Aorta (tissue), 5 donors: ENCODE measurements at regions not wholly inside any gene's neighbourhood (a gene's known extent, or its start where the extent isn't known, plus 50 kb on each side); places are given as distances from the start of the nearest gene placed in this dataset.

Source experiments
- ATAC-seq: fragments of 200-7000 bp; cut with Tn5 transposase; one replicate; pipeline ENCODE4 v1.9.1; 2022; ENCODE audit warnings: moderate library complexity; ENCODE audit not compliant: low FRiP score
- DNase-seq, 2 donors: peaks; one replicate each; pipeline ENCODE4 v3.0.0-alpha.2; 2020
- H3K27ac ChIP-seq, 2 donors: one replicate each; pipeline ENCODE4 v1.5.1; 2013; ENCODE audit warnings: low read length in 2 of 2, mild to moderate bottlenecking in 2 of 2, moderate library complexity in 2 of 2, control low read depth in 1 of 2, inconsistent platforms in 1 of 2, low read depth in 1 of 2
- H3K27me3 ChIP-seq, 2 donors: one replicate each; pipeline ENCODE4 v1.6.1; 2013; ENCODE audit warnings: control low read depth in 1 of 2, low read length in 1 of 2, mild to moderate bottlenecking in 1 of 2, moderate library complexity in 1 of 2; ENCODE audit not compliant: insufficient read depth in 2 of 2, control insufficient read depth in 1 of 2
- H3K36me3 ChIP-seq, 2 donors: one replicate each; pipeline ENCODE4 v1.6.1; 2013; ENCODE audit warnings: control low read depth in 1 of 2, low read length in 1 of 2, mild to moderate bottlenecking in 1 of 2; ENCODE audit not compliant: insufficient read depth in 2 of 2, control insufficient read depth in 1 of 2
- H3K4me1 ChIP-seq, 2 donors: one replicate each; pipeline ENCODE4 v1.6.1; 2013; ENCODE audit warnings: low read length in 2 of 2, control low read depth in 1 of 2, mild to moderate bottlenecking in 1 of 2, moderate library complexity in 1 of 2; ENCODE audit not compliant: insufficient read depth in 2 of 2, control insufficient read depth in 1 of 2
- H3K4me3 ChIP-seq, 2 donors: one replicate each; pipeline ENCODE4 v1.5.1; 2013; ENCODE audit warnings: low read length in 2 of 2, control low read depth in 1 of 2, mild to moderate bottlenecking in 1 of 2
- H3K9me3 ChIP-seq: one replicate; pipeline ENCODE4 v1.6.1; 2013; ENCODE audit warnings: mild to moderate bottlenecking, low read length; ENCODE audit not compliant: control insufficient read depth
- WGBS, 2 donors: extraction: QIAGEN DNeasy Blood & Tissue Kit; methylation state at CpG; one replicate each; pipeline ENCODE4 v1.1.7; 2013; 5-methylcytosine and 5-hydroxymethylcytosine counted together
- intact Hi-C, 2 donors: fragments of 100-400 bp; cut with DNase I; formaldehyde crosslinking; loops; one replicate each; pipeline versions ENCODE4 v1.14.2 to v1.15.0; 2022
- donor health status: healthy with polysubstance abuse.
- donor health status: Bipolar disorder and iron deficiency.
- donor health status: DM: no; HTN: no; CAD: no.
- donor health status: DM: no; HTN: no; CAD: no.
- donor health status: DM: yes; HTN: yes; CAD: no.

- no peak overlapping the region for H3K4me3 ChIP-seq
- DNase-seq (peak; percentile 38 to 56), ATAC-seq (peak; percentile 13)
- H3K27ac ChIP-seq = no peak overlapping the region
- no peaks in the 10 kb centered on the region for H3K27me3 ChIP-seq
- H3K9me3 ChIP-seq = peaks cover 4% of the 10 kb centered on the region
- WGBS, 2 donors = 89 to 91% methylated on average over 26 of the region's 26 CpGs
- no peaks in the 10 kb centered on the region for H3K4me1 ChIP-seq
- H3K36me3 ChIP-seq = no peaks in the 10 kb centered on the region
- intact Hi-C loops = no loop called here
These were observed 257.9 kb downstream of the NDUFA10 start for GRCh38 chr2:239767021-239767905.

- DNase-seq (peak in 1 of 2 donors; percentile 72), ATAC-seq (no peak)
- H3K4me3 ChIP-seq = no peak overlapping the region
- H3K36me3 ChIP-seq = no peaks in the 10 kb centered on the region
- 95 to 97% methylated on average over 12 of the region's 12 CpGs for WGBS, 2 donors
- H3K9me3 ChIP-seq = no peaks in the 10 kb centered on the region
- intact Hi-C loops = no loop called here
- no peak overlapping the region for H3K27ac ChIP-seq
- H3K4me1 ChIP-seq = no peaks in the 10 kb centered on the region
- H3K27me3 ChIP-seq = no peaks in the 10 kb centered on the region
These were observed 259.2 kb downstream of the NDUFA10 start for GRCh38 chr2:239765911-239766310.

GRCh38 chr2:239765076-239765845, 259.9 kb downstream of the NDUFA10 start:
- intact Hi-C loops = no loop called here
- Histone ChIP-seq H3K27me3 (no peaks in the 10 kb centered on the region), H3K4me1 (no peaks in the 10 kb centered on the region), H3K4me3 (no peak overlapping the region), H3K27ac (no peak overlapping the region), H3K36me3 (no peaks in the 10 kb centered on the region), H3K9me3 (no peaks in the 10 kb centered on the region)
- DNase-seq (peak; percentile 34 to 39), ATAC-seq (no peak)
- 93 to 94% methylated on average over 17 of the region's 17 CpGs for WGBS, 2 donors

GRCh38 chr2:239763433-239764097, 261.6 kb downstream of the NDUFA10 start:
- H3K27me3 ChIP-seq = no peaks in the 10 kb centered on the region
- H3K9me3 ChIP-seq = no peaks in the 10 kb centered on the region
- DNase-seq (peak; percentile 15 to 49), ATAC-seq (no peak)
- H3K4me1 ChIP-seq = no peaks in the 10 kb centered on the region
- no peak overlapping the region for H3K27ac ChIP-seq
- intact Hi-C loops = loop anchor here in 1 of 2 donors (5.0 kb wide), 1 partner anchor 229 kb away; no protein-coding TSS in a partner anchor
- H3K36me3 ChIP-seq = no peaks in the 10 kb centered on the region
- 87 to 88% methylated on average over 13 of the region's 13 CpGs for WGBS, 2 donors
- no peak overlapping the region for H3K4me3 ChIP-seq

GRCh38 chr2:239762655-239763269, 262.4 kb downstream of the NDUFA10 start:
- Histone ChIP-seq H3K9me3 (no peaks in the 10 kb centered on the region), H3K27me3 (no peaks in the 10 kb centered on the region), H3K4me3 (no peak overlapping the region), H3K36me3 (no peaks in the 10 kb centered on the region), H3K4me1 (no peaks in the 10 kb centered on the region), H3K27ac (peak overlapping the region in 1 of 2 donors; percentile 45)
- ATAC-seq (no peak), DNase-seq (peak; percentile 71 to 74)
- 72 to 74% methylated on average over 14 of the region's 14 CpGs for WGBS, 2 donors
- intact Hi-C loops = loop anchor here in 1 of 2 donors (5.0 kb wide), 1 partner anchor 230 kb away; no protein-coding TSS in a partner anchor

- no peaks in the 10 kb centered on the region for H3K36me3 ChIP-seq
- no peaks in the 10 kb centered on the region for H3K9me3 ChIP-seq
- no peaks in the 10 kb centered on the region for H3K27me3 ChIP-seq
- H3K4me1 ChIP-seq = no peaks in the 10 kb centered on the region
- H3K27ac ChIP-seq = no peak overlapping the region
- WGBS, 2 donors = 97 to 98% methylated on average over 2 of the region's 2 CpGs
- ATAC-seq = no peak
- peak; percentile 4 to 60 for DNase-seq
- H3K4me3 ChIP-seq = no peak overlapping the region
- intact Hi-C loops = loop anchor here in 1 of 2 donors (5.0 kb wide), 1 partner anchor 230 kb away; no protein-coding TSS in a partner anchor
These were observed 263.0 kb downstream of the NDUFA10 start for GRCh38 chr2:239762106-239762505.

GRCh38 chr2:239760596-239760995, 264.5 kb downstream of the NDUFA10 start:
- H3K27me3 ChIP-seq = no peaks in the 10 kb centered on the region
- intact Hi-C loops = loop anchor here in 1 of 2 donors (5.0 kb wide), 1 partner anchor 232 kb away; no protein-coding TSS in a partner anchor
- WGBS, 2 donors = 95% methylated on average over 6 of the region's 6 CpGs
- H3K4me3 ChIP-seq = no peak overlapping the region
- H3K4me1 ChIP-seq = no peaks in the 10 kb centered on the region
- DNase-seq = peak; percentile 12 to 41
- no peaks in the 10 kb centered on the region for H3K9me3 ChIP-seq
- no peaks in the 10 kb centered on the region for H3K36me3 ChIP-seq
- no peak for ATAC-seq
- H3K27ac ChIP-seq = no peak overlapping the region
